ENCODE measurements at regions not wholly inside any gene's neighbourhood (a gene's known extent, or its start where the extent isn't known, plus 50 kb on each side); places are given as distances from the start of the nearest gene placed in this dataset.
"Not testable (repeated sequence)": the region's sequence is repeated elsewhere in the genome, so short reads cannot be mapped to it uniquely, and the experiment has no call there.

- no peak for DNase-seq (ENCODE audit: low spot score)
These were observed 135.9 kb upstream of the SERPINE2 start for GRCh38 chr2:224174990-224175389.

DNA sequence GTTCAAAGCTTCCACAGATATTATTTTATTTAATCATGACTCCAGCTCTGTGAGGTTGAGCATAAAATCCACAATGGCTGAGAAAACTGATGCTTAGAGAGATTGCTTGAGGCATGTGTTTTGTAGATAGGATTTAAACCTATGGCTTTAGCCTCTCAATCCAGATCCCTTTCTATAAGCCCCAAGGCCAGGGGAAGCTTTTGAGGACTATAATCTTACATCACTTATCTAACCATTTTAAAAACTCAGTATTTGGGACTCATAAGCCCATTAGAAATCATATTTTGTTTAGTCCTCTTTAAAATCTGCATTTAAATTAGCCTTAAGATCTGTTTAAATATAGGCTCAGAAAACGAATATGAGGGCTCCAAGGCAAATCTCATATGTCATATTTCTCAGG lies 135.4 kb upstream of the SERPINE2 start:
- no peak for DNase-seq (ENCODE audit: low spot score)

DNA sequence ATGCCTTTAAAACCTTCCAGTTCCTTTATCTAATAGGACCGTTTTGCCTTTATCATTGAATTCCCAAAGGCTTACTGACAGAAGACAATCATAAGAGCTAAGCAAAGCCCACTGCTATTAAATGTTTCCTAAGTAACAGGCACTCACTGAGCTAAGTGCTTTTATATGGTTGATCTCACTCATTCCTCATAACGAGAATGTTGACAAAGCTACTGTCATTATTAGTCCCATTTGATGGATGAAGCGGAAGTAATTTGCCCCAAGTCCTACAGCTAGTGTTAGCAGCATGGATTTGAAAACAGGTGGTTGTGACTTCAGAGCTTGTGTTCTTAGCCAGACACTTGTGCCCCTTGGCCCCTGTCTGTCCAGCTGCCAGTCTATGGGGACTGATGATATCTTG lies 134.8 kb upstream of the SERPINE2 start:
- no peak for DNase-seq (ENCODE audit: low spot score)

DNA sequence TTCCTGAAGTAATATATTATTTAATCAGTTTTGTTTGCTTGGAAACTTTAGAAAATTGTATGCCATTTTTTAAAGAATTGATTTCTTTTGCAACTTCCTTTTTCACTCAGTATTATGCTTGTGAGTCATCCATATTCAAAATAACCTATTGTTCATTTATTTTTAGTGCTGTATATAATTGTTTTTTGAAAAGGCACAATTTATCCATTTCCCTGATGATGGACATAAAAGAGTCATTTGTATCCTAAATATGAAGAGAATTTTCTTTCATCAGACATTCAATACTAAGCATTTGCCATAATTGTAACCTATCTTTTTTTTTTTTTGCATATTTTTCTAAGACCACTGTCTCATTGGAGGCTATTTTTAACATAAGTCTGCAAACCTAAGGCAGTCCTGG lies 134.1 kb upstream of the SERPINE2 start:
- DNase-seq (ENCODE audit: low spot score), result no peak

DNA sequence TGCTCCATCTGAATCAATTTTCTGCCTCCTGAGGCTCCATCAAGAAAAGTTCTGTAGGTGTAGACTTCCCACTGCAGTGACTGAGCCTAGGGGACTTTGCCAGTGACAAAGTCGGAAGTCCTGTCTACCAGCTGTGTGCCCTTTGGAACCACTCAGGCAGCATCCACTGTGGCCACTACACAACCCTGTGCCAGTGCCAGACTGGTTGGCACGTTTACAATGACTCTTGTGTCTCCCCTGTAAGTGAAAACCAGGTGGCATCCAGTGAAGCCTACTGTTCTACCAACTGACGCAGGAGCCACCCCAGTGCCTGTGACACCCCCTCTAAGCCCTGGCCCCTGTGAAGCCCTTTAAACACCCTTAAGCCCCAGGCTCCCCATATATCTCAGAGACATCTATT lies 132.1 kb upstream of the SERPINE2 start:
- peak; percentile 47 for DNase-seq (ENCODE audit: low spot score)

DNA sequence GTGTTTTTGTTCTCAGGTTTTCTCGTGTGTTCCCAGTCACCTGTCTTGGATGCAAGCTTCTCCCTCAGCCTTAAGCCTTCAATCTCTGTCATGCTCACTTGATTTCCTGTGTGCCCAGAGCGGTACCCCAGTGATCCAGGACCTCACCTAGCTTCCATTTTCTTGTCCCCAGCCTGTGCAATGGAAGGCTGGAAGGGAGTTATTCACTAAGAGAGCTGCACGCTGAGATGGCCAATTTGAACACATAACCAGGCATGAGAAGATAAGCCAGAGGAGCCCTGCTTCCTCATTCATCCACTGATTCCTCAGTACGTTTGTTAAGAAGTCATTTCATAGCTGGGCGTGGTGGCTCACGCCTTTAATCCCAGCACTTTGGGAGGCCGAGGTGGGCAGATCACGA lies 130.8 kb upstream of the SERPINE2 start:
- no peak for DNase-seq (ENCODE audit: low spot score)

- not testable (repeated sequence) for DNase-seq (ENCODE audit: low spot score)
These were observed 128.7 kb upstream of the SERPINE2 start for GRCh38 chr2:224167781-224168180.

DNA sequence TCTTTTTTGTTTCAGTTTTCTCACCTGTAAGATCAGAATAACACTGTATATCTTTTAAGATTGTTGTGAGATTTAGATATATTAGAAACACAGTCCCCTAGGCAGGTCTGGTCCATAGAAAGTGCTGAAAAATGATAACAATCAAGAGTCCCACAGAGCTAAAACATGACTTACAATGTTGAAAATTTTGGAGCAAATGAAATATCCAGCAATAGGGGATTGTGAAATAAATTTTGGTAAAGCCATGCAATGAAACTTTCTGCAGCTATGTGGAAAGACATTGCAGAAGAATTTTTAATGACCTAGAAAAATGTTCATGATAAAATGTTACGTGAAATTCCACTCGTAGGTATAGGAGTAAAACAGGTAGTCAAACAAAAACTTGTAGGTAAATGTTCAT lies 127.6 kb upstream of the SERPINE2 start:
- no peak for DNase-seq (ENCODE audit: low spot score)

GRCh38 chr2:224165901-224166319 lies 126.8 kb upstream of the SERPINE2 start:
- DNase-seq (ENCODE audit: low spot score), result no peak

DNA sequence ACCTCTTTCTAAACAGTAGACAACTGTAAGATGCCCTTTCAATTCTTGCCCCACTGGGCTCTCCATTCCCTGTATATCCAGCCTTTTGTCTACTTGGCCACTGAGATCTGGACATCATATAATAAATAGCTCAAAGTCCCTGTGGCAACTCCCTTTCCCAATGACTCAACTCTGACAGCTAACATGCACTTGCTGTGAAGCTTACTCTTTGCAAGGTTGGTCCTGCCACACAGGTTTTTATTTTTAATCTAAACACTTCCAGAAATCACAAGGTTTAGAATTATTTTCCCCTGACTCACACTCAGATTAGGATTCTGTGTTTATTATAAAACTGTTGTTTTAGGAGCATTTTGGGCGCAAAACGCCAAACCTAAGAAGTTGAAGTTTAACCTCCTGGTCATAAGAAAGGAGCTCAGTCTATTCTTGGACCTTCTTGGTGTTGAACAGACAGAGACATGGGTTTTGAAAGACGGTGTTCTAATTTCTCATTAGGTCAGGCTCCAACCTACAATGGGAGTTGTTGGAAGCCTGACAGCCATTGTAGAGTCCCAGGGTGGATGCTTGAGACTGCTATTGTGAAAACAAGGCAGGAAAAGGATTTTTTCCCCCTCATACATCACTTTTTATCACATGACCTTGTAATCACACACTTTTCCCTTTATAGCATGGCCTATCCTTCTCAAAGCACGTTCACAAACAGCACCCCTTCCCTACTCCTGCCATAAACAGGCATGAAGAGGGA lies 124.7 kb upstream of the SERPINE2 start:
- no peak for DNase-seq (ENCODE audit: low spot score)

- no peak for DNase-seq (ENCODE audit: low spot score)
These were observed 123.0 kb upstream of the SERPINE2 start for GRCh38 chr2:224162122-224162521.

DNA sequence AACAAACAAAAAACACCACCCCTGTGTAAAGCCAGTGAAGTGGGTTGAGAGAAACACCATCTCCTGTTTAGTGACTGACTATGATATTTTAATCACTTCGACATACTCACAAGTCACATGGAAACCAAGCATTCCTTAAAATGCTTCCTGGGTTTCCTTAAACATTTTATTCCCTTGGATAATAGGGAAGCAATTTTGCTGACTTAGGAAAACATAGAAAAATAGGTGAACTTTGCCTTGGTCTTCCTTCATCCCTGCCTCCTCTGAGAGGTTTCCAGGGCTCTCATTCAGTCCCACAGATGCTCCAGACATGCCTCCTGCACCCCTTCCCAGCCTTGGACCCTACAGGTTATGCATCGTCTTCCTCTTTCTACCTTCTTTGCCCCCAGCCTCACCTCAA lies 122.6 kb upstream of the SERPINE2 start:
- no peak for DNase-seq (ENCODE audit: low spot score)

- no peak for DNase-seq (ENCODE audit: low spot score)
These were observed 121.8 kb upstream of the SERPINE2 start for GRCh38 chr2:224160917-224161316.

- DNase-seq (ENCODE audit: low spot score), result no peak
These were observed 120.4 kb upstream of the SERPINE2 start for GRCh38 chr2:224159345-224159928.

- DNase-seq (ENCODE audit: low spot score), result no peak
These were observed 119.7 kb upstream of the SERPINE2 start for GRCh38 chr2:224158831-224159230.

- no peak for DNase-seq (ENCODE audit: low spot score)
These were observed 119.0 kb upstream of the SERPINE2 start for GRCh38 chr2:224158061-224158460.

DNA sequence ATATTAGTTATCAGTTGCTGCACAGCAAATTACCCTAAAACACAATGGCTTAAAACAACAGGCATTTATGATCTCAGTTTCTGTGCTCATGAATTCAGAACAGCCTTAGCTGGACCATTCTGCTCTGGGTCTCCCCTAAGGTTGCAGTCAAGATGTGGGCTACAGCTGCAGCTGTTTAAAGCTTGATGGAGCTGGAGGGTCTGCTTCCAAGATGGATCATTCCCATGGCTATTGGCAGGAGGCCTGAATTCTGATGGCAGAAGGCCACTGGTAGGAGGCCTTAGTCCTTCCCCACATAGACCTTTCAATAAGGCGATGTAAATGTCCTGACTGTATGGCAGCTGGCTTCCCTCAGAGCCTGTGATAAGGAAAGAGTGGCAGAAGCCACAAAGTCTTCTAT lies 118.6 kb upstream of the SERPINE2 start:
- no peak for DNase-seq (ENCODE audit: low spot score)

DNA sequence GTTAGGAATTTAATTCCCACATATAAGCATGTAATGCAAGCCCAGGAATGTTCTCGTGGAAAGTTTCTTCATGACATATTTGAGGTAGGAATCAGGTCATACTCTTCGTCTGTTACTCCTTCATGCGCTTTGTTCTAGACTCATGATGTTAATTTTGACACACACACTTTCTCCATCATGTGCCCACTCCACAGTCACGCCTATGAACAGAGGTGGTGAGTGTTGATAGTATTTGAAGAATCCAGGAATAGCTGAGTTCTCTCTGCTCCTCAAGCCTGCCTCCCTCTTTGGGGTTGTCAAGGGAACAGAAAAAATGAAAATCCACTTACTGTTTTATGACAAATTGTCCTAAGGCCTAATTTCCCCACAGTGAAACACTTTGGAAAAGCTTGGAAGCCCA lies 117.3 kb upstream of the SERPINE2 start:
- no peak for DNase-seq (ENCODE audit: low spot score)

DNA sequence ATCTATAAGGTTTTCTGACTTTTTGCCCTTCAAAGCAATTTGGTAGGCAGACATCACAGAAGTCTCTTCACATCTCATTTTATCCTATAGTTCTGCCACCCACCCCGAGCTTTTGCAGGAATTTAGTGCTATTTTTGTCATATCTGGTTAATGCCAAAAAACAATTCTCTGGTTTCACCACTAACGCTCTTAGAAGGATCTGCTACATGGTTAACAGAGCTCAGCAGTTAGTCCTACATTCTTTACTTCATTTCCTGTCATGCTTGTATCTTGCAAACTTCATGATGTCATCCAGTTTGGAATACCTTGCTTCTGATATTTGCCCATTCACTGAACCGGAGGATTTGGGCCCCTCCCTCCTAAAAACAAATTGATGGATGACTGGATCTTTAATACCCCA lies 116.8 kb upstream of the SERPINE2 start:
- DNase-seq (ENCODE audit: low spot score), result no peak

DNA sequence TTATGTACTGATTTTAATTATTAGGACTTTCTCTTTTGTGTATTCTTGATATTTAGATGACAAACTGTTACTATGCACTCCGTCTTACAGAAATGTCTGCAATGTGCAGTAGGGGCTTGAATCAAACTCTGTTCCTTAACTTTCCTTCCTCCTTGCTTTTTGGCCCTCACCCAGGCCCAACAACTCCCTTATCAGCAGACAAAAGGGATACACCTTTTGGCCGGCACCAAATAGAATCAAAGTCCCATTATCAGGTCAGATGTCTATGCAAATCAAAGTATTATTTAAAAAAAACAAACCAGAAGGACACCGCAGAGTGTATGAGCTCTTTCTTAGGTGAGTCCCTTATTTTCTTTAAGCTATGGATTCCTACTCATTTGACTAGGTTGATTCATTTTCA lies 116.3 kb upstream of the SERPINE2 start:
- DNase-seq (ENCODE audit: low spot score), result no peak

GRCh38 chr2:224151680-224152310 lies 112.7 kb upstream of the SERPINE2 start:
- no peak for DNase-seq (ENCODE audit: low spot score)

- DNase-seq (ENCODE audit: low spot score), result no peak
These were observed 112.1 kb upstream of the SERPINE2 start for GRCh38 chr2:224151161-224151560.

- not testable (repeated sequence) for DNase-seq (ENCODE audit: low spot score)
These were observed 109.0 kb upstream of the SERPINE2 start for GRCh38 chr2:224148058-224148457.

GRCh38 chr2:224147174-224147573 lies 108.1 kb upstream of the SERPINE2 start:
- DNase-seq (ENCODE audit: low spot score), result no peak
